IMR-90 (cell line): ENCODE measurements at regions not wholly inside any gene's neighbourhood (a gene's known extent, or its start where the extent isn't known, plus 50 kb on each side); places are given as distances from the start of the nearest gene placed in this dataset.

Experiments used
- ATAC-seq: fragments of 200-7000 bp; cut with Tn5 transposase; 2 replicates; pipeline ENCODE4 v1.9.1; 2020; ENCODE audit warnings: low read depth, mild to moderate bottlenecking, moderate library complexity
- BruUV-seq: library from RNA; stranded (reverse); fragments of 400-500 nt; replicated peaks from 2 replicates; lab custom pipeline; 2021; lab: Mats Ljungman, UMichigan
- CTCF ChIA-PET: fragments of 300-600 bp; formaldehyde crosslinking; extraction: SDS; loops from one replicate; lab custom pipeline; 2021; ENCODE audit warnings: antibody characterized with exemption; lab: Yijun Ruan, JAX
- POLR2A ChIA-PET: fragments of 300-600 bp; sonication (Branson Sonifier 250); formaldehyde crosslinking; loops from one replicate; lab custom pipeline; 2022; ENCODE audit warnings: antibody characterized with exemption; ENCODE audit not compliant: unreplicated experiment; lab: Charles Lee
- DNase-seq: peaks from one replicate; pipeline ENCODE4 v3.0.0; 2013
- H2AFZ ChIP-seq: replicated peaks from 2 replicates; pipeline ENCODE3; 2013; ENCODE audit warnings: low read length, mild to moderate bottlenecking; ENCODE audit not compliant: poor library complexity
- H2AK5ac ChIP-seq: 2 replicates; pipeline ENCODE4 v1.6.1; 2013; ENCODE audit warnings: low read depth, low read length, inconsistent platforms
- H2AK9ac ChIP-seq: replicated peaks from 2 replicates; pipeline ENCODE3; 2013; ENCODE audit warnings: mild to moderate bottlenecking, low read depth, low read length, moderate library complexity; ENCODE audit not compliant: poor library complexity
- H2BK120ac ChIP-seq: 2 replicates; pipeline ENCODE4 v1.6.1; 2013; ENCODE audit warnings: low read depth, low read length, inconsistent platforms
- H2BK15ac ChIP-seq: 3 replicates; pipeline ENCODE4 v1.6.1; 2013; ENCODE audit warnings: low read depth, low read length, inconsistent platforms
- H2BK20ac ChIP-seq: 2 replicates; pipeline ENCODE4 v1.6.1; 2013; ENCODE audit warnings: low read depth, mild to moderate bottlenecking, inconsistent platforms, low read length, moderate library complexity
- H2BK5ac ChIP-seq: 2 replicates; pipeline ENCODE4 v1.6.1; 2013; ENCODE audit warnings: mild to moderate bottlenecking, low read depth, low read length, inconsistent platforms; ENCODE audit not compliant: poor library complexity, severe bottlenecking
- H3K14ac ChIP-seq: replicated peaks from 2 replicates; pipeline ENCODE4 v1.6.1; 2013; ENCODE audit warnings: low read depth, low read length, inconsistent platforms
- H3K18ac ChIP-seq: 2 replicates; pipeline ENCODE4 v1.6.1; 2013; ENCODE audit warnings: low read depth, low read length, control low read depth
- H3K23ac ChIP-seq: 2 replicates; pipeline ENCODE4 v1.6.1; 2013; ENCODE audit warnings: low read depth, low read length, inconsistent platforms
- H3K27ac ChIP-seq: 2 replicates; pipeline ENCODE4 v1.5.1; 2013; ENCODE audit warnings: mild to moderate bottlenecking, control low read depth, low read length; ENCODE audit not compliant: insufficient read depth
- H3K27me3 ChIP-seq: 2 replicates; pipeline ENCODE4 v1.6.1; 2013; ENCODE audit warnings: low read length; ENCODE audit not compliant: control insufficient read depth, insufficient read depth
- H3K36me3 ChIP-seq: 2 replicates; pipeline ENCODE4 v1.6.1; 2013; ENCODE audit warnings: low read length, mixed read lengths; ENCODE audit not compliant: control insufficient read depth, insufficient read depth
- H3K4ac ChIP-seq: 2 replicates; pipeline ENCODE4 v1.6.1; 2013; ENCODE audit warnings: low read depth, low read length, inconsistent platforms
- H3K4me1 ChIP-seq: 2 replicates; pipeline ENCODE4 v1.6.1; 2013; ENCODE audit warnings: low read length, mixed read lengths; ENCODE audit not compliant: control insufficient read depth, insufficient read depth
- H3K4me2 ChIP-seq: 2 replicates; pipeline ENCODE4 v1.6.1; 2013; ENCODE audit warnings: low read depth, mild to moderate bottlenecking, control low read depth, low read length, moderate library complexity
- H3K4me3 ChIP-seq: 2 replicates; pipeline ENCODE4 v1.5.1; 2013; ENCODE audit warnings: low read depth, mild to moderate bottlenecking, control low read depth, low read length, moderate library complexity; ENCODE audit not compliant: insufficient read depth
- H3K56ac ChIP-seq: 2 replicates; pipeline ENCODE4 v1.6.1; 2013; ENCODE audit warnings: low read length, inconsistent platforms; ENCODE audit not compliant: insufficient read depth; ENCODE audit errors: extremely low read depth
- H3K79me1 ChIP-seq, 2 experiments: 2 replicates each; pipeline ENCODE4 v1.6.1; 2013; ENCODE audit warnings: low read length in 2 of 2, inconsistent platforms in 1 of 2, low read depth in 1 of 2
- H3K9ac ChIP-seq: 2 replicates; pipeline ENCODE4 v1.6.1; 2013; ENCODE audit warnings: low read depth, low read length, control low read depth
- H3K9me1 ChIP-seq: 2 replicates; pipeline ENCODE4 v1.6.1; 2013; ENCODE audit warnings: low read length, inconsistent platforms; ENCODE audit not compliant: insufficient read depth
- H3K9me3 ChIP-seq: 2 replicates; pipeline ENCODE4 v1.6.1; 2013; ENCODE audit warnings: low read length; ENCODE audit not compliant: control insufficient read depth, insufficient read depth
- H4K20me1 ChIP-seq: 2 replicates; pipeline ENCODE4 v1.6.1; 2013; ENCODE audit warnings: low read length, inconsistent platforms; ENCODE audit not compliant: insufficient read depth
- H4K5ac ChIP-seq: 2 replicates; pipeline ENCODE4 v1.6.1; 2013; ENCODE audit warnings: mild to moderate bottlenecking, low read depth, low read length, control low read depth
- H4K8ac ChIP-seq, 2 experiments: 2 replicates each; pipeline ENCODE4 v1.6.1; 2013; ENCODE audit warnings: low read depth in 2 of 2, low read length in 2 of 2, control low read depth in 1 of 2, inconsistent platforms in 1 of 2
- H4K91ac ChIP-seq: 2 replicates; pipeline ENCODE4 v1.6.1; 2013; ENCODE audit warnings: low read depth, low read length, inconsistent platforms; ENCODE audit not compliant: insufficient read depth
- BHLHE40 ChIP-seq: fragments of 150-350 bp; IDR thresholded peaks from 2 replicates; pipeline ENCODE4 v1.6.1; 2016; ENCODE audit warnings: mild to moderate bottlenecking, low read depth, low read length
- CEBPB ChIP-seq: IDR thresholded peaks from 2 replicates; pipeline ENCODE4 v1.6.1; 2012; ENCODE audit warnings: low read depth, low read length, improper control_type of control experiment
- CHD1 ChIP-seq: IDR thresholded peaks from 2 replicates; pipeline ENCODE4 v1.6.1; 2012; ENCODE audit warnings: low read depth, low read length, improper control_type of control experiment
- CTCF ChIP-seq: conservative IDR thresholded peaks from 2 replicates; pipeline ENCODE4 v1.5.1; 2012; ENCODE audit warnings: mild to moderate bottlenecking, low read depth, low read length, improper control_type of control experiment
- ELK1 ChIP-seq: fragments of 150-350 bp; IDR thresholded peaks from 2 replicates; pipeline ENCODE4 v1.6.1; 2016; ENCODE audit warnings: low read depth, mild to moderate bottlenecking, low read length, moderate library complexity, borderline replicate concordance
- FOS ChIP-seq: fragments of 150-350 bp; IDR thresholded peaks from 2 replicates; pipeline ENCODE4 v1.6.1; 2016; ENCODE audit warnings: low read depth, low read length
- MAFK ChIP-seq: IDR thresholded peaks from 2 replicates; pipeline ENCODE4 v1.6.1; 2012; ENCODE audit warnings: low read depth, low read length, improper control_type of control experiment
- MAZ ChIP-seq: IDR thresholded peaks from 2 replicates; pipeline ENCODE4 v1.6.1; 2012; ENCODE audit warnings: low read depth, mild to moderate bottlenecking, low read length, improper control_type of control experiment, moderate library complexity, borderline replicate concordance
- MXI1 ChIP-seq: IDR thresholded peaks from 2 replicates; pipeline ENCODE4 v1.6.1; 2012; ENCODE audit warnings: low read depth, mild to moderate bottlenecking, low read length, moderate library complexity, borderline replicate concordance
- NFE2L2 ChIP-seq: fragments of 150-350 bp; IDR thresholded peaks from 2 replicates; pipeline ENCODE4 v1.6.1; 2016; ENCODE audit warnings: low read depth, mild to moderate bottlenecking, low read length
- POLR2A ChIP-seq: IDR thresholded peaks from 2 replicates; pipeline ENCODE4 v1.6.1; 2012; ENCODE audit warnings: mild to moderate bottlenecking, low read depth, low read length
- RAD21 ChIP-seq: IDR thresholded peaks from 2 replicates; pipeline ENCODE4 v1.6.1; 2012; ENCODE audit warnings: low read length, improper control_type of control experiment
- RCOR1 ChIP-seq: IDR thresholded peaks from 2 replicates; pipeline ENCODE4 v1.6.1; 2012; ENCODE audit warnings: mild to moderate bottlenecking, low read length, improper control_type of control experiment; ENCODE audit not compliant: insufficient replicate concordance
- RFX5 ChIP-seq: IDR thresholded peaks from 2 replicates; pipeline ENCODE4 v1.8.0; 2012; ENCODE audit warnings: low read depth, mild to moderate bottlenecking, low read length, moderate library complexity
- SMC3 ChIP-seq: fragments of 150-350 bp; IDR thresholded peaks from 2 replicates; pipeline ENCODE4 v1.6.1; 2016; ENCODE audit warnings: low read depth, mild to moderate bottlenecking, antibody characterized with exemption, low read length, moderate library complexity
- USF2 ChIP-seq: fragments of 150-350 bp; IDR thresholded peaks from 2 replicates; pipeline ENCODE4 v1.6.1; 2017; ENCODE audit warnings: mild to moderate bottlenecking, antibody characterized with exemption, low read length, low read depth
- WGBS, 2 experiments: methylation state at CpG; one replicate each; pipeline versions ENCODE4 v1.1.5 to v1.1.7; 2013; ENCODE audit warnings: missing lambda C conversion rate in 2 of 2; ENCODE audit not compliant: insufficient read length in 1 of 2; ENCODE audit errors: extremely low coverage in 2 of 2; 5-methylcytosine and 5-hydroxymethylcytosine counted together
- dilution Hi-C: fragments of 300-500 bp; cut with HindIII; formaldehyde crosslinking; loops from one replicate; pipeline ENCODE4 v1.14.3; 2018; ENCODE audit warnings: low sequenced_read_pairs; ENCODE audit not compliant: unreplicated experiment
- in situ Hi-C: fragments of 300-500 bp; cut with MboI; formaldehyde crosslinking; loops from 3 replicates; pipeline ENCODE4 v1.14.3; 2019; ENCODE audit warnings: low sequenced_read_pairs, inconsistent platforms, mixed read lengths
- intact Hi-C: fragments of 100-400 bp; cut with micrococcal nuclease; formaldehyde crosslinking; loops from 2 replicates; pipeline ENCODE4 v1.10.0; 2022

DNA sequence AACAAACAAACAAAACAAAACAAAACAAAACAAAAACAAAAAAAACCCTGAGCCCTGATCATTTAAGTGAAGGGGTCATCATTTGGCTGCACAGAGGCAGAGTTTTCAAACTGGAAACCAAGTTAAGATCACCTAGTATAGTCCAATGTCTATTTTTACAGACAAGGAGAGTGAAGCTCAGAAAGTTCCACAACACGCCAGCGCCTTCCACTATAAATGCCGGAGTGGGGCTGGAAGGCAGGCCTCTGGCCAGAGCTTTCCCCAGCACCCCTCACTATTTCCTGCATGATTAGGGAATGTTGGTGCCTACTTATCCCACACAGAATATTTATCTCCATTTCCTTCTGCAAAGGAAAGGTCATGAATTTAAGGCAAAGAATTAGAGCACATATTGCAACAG lies 319.7 kb upstream of the WWC1 start:
- Histone ChIP-seq H2BK120ac (no peak overlapping the region), H3K18ac (no peak overlapping the region), H4K8ac (no peak overlapping the region), H4K91ac (no peak overlapping the region), H3K9me1 (no peaks in the 10 kb centered on the region), H3K9me3 (no peaks in the 10 kb centered on the region), H3K23ac (no peak overlapping the region), H2AK5ac (no peak overlapping the region), H4K5ac (no peak overlapping the region), H3K56ac (no peak overlapping the region), H3K4ac (no peak overlapping the region), H2AK9ac (no peak overlapping the region), H3K4me2 (no peak overlapping the region), H2BK20ac (no peak overlapping the region), H3K79me1 (no peaks in the 10 kb centered on the region), H3K9ac (no peak overlapping the region), H3K14ac (no peak overlapping the region), H3K4me3 (no peak overlapping the region), H3K27me3 (no peaks in the 10 kb centered on the region; the same call in 1 of the 2 replicates), H2BK5ac (no peak overlapping the region), H2BK15ac (no peak overlapping the region), H3K27ac (no peak overlapping the region), H2AFZ (no peak overlapping the region), H3K4me1 (no peaks in the 10 kb centered on the region), H3K36me3 (no peaks in the 10 kb centered on the region), H4K20me1 (no peaks in the 10 kb centered on the region)
- in situ Hi-C loops = no loop called here
- intact Hi-C loops = no loop called here
- ATAC-seq = no peak
- BruUV-seq = no TSS peak
- CTCF ChIA-PET = no interaction called here
- WGBS, 2 experiments = no CpG with 5 or more reads among the region's 3 CpGs
- dilution Hi-C loops = no loop called here
- POLR2A ChIA-PET = no interaction called here
- no peak for DNase-seq
- TF ChIP-seq MXI1 (no peak), NFE2L2 (no peak), RFX5 (no peak), CEBPB (no peak), RAD21 (no peak), BHLHE40 (no peak), CHD1 (no peak), RCOR1 (no peak), CTCF (no peak), POLR2A (no peak), MAFK (no peak), MAZ (no peak), USF2 (no peak), SMC3 (no peak), FOS (no peak), ELK1 (no peak)
